Peyer's patch (tissue), 4 donors: ENCODE measurements at regions not wholly inside any gene's neighbourhood (a gene's known extent, or its start where the extent isn't known, plus 50 kb on each side); places are given as distances from the start of the nearest gene placed in this dataset.

ENCODE experiments used
- DNase-seq, 3 donors: peaks; one replicate each; pipeline ENCODE4 v3.0.0-alpha.2; 2017 to 2019
- H3K27ac ChIP-seq, 4 donors: fragments of 200-600 bp; sonication (generic); one replicate each; pipeline ENCODE4 v1.5.1; 2016 to 2019
- H3K27me3 ChIP-seq, 2 donors: fragments of 200-600 bp; sonication (generic); one replicate each; pipeline ENCODE4 v1.5.1; 2019
- H3K36me3 ChIP-seq, 3 donors: fragments of 200-600 bp; sonication (generic); one replicate each; pipeline ENCODE4 v1.5.1; 2016 to 2019
- H3K4me1 ChIP-seq, 4 donors: fragments of 200-600 bp; sonication (generic); one replicate each; pipeline ENCODE4 v1.5.1; 2016 to 2019
- H3K4me3 ChIP-seq, 4 donors: fragments of 200-600 bp; sonication (generic); 1 replicate in 3 of 4; 2 replicates in 1 of 4; pipeline ENCODE4 v1.5.1; 2016 to 2019; ENCODE audit warnings: mild to moderate bottlenecking in 1 of 4
- H3K9me3 ChIP-seq, 4 donors: fragments of 200-600 bp; sonication (generic); one replicate each; pipeline ENCODE4 v1.5.1; 2016 to 2019; ENCODE audit warnings: mild to moderate bottlenecking in 1 of 4
- CTCF ChIP-seq, 6 experiments: fragments of 450-650 bp in 4 of 6; fragments of 200-600 bp in 2 of 6; sonication (generic) in 1 of 6; IDR thresholded peaks; one replicate each; pipeline ENCODE4 v1.5.1; 2017 to 2019; ENCODE audit warnings: antibody characterized with exemption in 6 of 6, mild to moderate bottlenecking in 3 of 6, moderate library complexity in 1 of 6
- POLR2A ChIP-seq, 2 donors: fragments of 450-650 bp; IDR thresholded peaks; one replicate each; pipeline ENCODE4 v1.5.1; 2017; ENCODE audit warnings: antibody characterized with exemption in 2 of 2, mild to moderate bottlenecking in 2 of 2, moderate library complexity in 2 of 2

- Histone ChIP-seq H3K27me3 (no peaks in the 10 kb centered on the region), H3K4me1 (no peaks in the 10 kb centered on the region), H3K4me3 (no peak overlapping the region), H3K36me3 (no peaks in the 10 kb centered on the region), H3K9me3 (no peaks in the 10 kb centered on the region), H3K27ac (no peak overlapping the region)
- TF ChIP-seq POLR2A (IDR thresholded peaks at IDR 0.05) (no peak), CTCF (IDR thresholded peaks at IDR 0.05) (no peak)
- DNase-seq: no peak
Observed at GRCh38 chr4:156137679-156138473, 184.2 kb upstream of the CTSO start.

- H3K36me3 ChIP-seq: no peaks in the 10 kb centered on the region
- TF ChIP-seq POLR2A (IDR thresholded peaks at IDR 0.05) (no peak), CTCF (IDR thresholded peaks at IDR 0.05) (no peak)
- H3K4me1 ChIP-seq: no peaks in the 10 kb centered on the region
- H3K4me3 ChIP-seq: no peak overlapping the region
- H3K9me3 ChIP-seq: no peaks in the 10 kb centered on the region
- H3K27me3 ChIP-seq: no peaks in the 10 kb centered on the region
- no peak overlapping the region for H3K27ac ChIP-seq
- no peak for DNase-seq
Observed at GRCh38 chr4:156132196-156132595, 178.5 kb upstream of the CTSO start.

GRCh38 chr4:156128616-156129015 is 174.9 kb upstream of the CTSO start:
- Histone ChIP-seq H3K27me3 (no peaks in the 10 kb centered on the region), H3K36me3 (no peaks in the 10 kb centered on the region), H3K4me1 (no peaks in the 10 kb centered on the region), H3K9me3 (no peaks in the 10 kb centered on the region), H3K27ac (no peak overlapping the region), H3K4me3 (no peak overlapping the region)
- TF ChIP-seq POLR2A (IDR thresholded peaks at IDR 0.05) (no peak), CTCF (IDR thresholded peaks at IDR 0.05) (no peak)
- no peak for DNase-seq

- no peaks in the 10 kb centered on the region for H3K9me3 ChIP-seq
- H3K27ac ChIP-seq: no peak overlapping the region
- H3K4me3 ChIP-seq: no peak overlapping the region
- no peaks in the 10 kb centered on the region for H3K36me3 ChIP-seq
- H3K27me3 ChIP-seq: no peaks in the 10 kb centered on the region
- DNase-seq: no peak
- H3K4me1 ChIP-seq: no peaks in the 10 kb centered on the region
- TF ChIP-seq CTCF (IDR thresholded peaks at IDR 0.05) (no peak), POLR2A (IDR thresholded peaks at IDR 0.05) (no peak)
Observed at GRCh38 chr4:156118507-156119220, 165.0 kb upstream of the CTSO start.

- H3K4me3 ChIP-seq: no peak overlapping the region
- H3K27ac ChIP-seq: no peak overlapping the region
- H3K27me3 ChIP-seq: no peaks in the 10 kb centered on the region
- H3K9me3 ChIP-seq: no peaks in the 10 kb centered on the region
- no peaks in the 10 kb centered on the region for H3K4me1 ChIP-seq
- H3K36me3 ChIP-seq: no peaks in the 10 kb centered on the region
- no peak for TF ChIP-seq CTCF (IDR thresholded peaks at IDR 0.05)
- no peak for TF ChIP-seq POLR2A (IDR thresholded peaks at IDR 0.05)
- DNase-seq: no peak
Observed at GRCh38 chr4:156117743-156118142, 164.1 kb upstream of the CTSO start.
